ENCODE measurements at regions not wholly inside any gene's neighbourhood (a gene's known extent, or its start where the extent isn't known, plus 50 kb on each side); places are given as distances from the start of the nearest gene placed in this dataset.

DNA sequence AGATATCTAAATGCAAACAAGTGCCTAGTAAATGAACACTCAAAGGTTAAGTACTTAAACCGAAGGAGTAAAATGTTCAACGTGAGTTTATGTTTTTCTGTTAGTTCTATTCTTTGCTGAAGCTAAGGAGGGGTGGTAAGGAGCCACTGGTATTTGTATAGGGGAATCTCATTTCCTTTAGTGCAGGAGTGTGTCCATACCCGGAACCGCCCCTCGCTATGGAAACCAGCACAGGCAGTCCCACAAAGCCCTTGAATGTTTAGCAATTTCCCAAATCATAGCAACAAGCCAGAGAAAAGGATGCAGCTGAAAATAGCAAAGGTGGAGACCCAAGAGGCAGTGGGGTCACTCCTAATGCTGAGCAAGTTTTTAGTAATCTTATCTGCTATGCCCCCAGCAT lies 78.8 kb upstream of the STK32A start:
- Histone ChIP-seq H3K9ac (replicated peaks; ENCODE audit: extremely low read depth, insufficient read depth, low read length) (no peak overlapping the region), H3K79me2 (ENCODE audit: control insufficient read depth, insufficient read depth, low read length) (no peaks in the 10 kb centered on the region), H3K4me2 (ENCODE audit: insufficient read depth, low read length) (no peak overlapping the region), H3K9me3 (replicated peaks; ENCODE audit: control insufficient read depth, insufficient read depth, low read length) (no peaks in the 10 kb centered on the region), H3K27ac (ENCODE audit: insufficient read depth, low read depth, low read length) (no peak overlapping the region), H3K27me3 (ENCODE audit: control insufficient read depth in 2 of 2, insufficient read depth in 2 of 2, low read length in 2 of 2) (no peaks in the 10 kb centered on the region), H3K4me1 (ENCODE audit: control insufficient read depth, extremely low read depth, insufficient read depth, low read length) (no peaks in the 10 kb centered on the region), H3K9me1 (replicated peaks; ENCODE audit: control insufficient read depth, extremely low read depth, insufficient read depth, low read length) (no peaks in the 10 kb centered on the region), H3K36me3 (ENCODE audit: control insufficient read depth in 2 of 2, extremely low read depth in 1 of 2, insufficient read depth in 2 of 2, low read length in 2 of 2) (no peaks in the 10 kb centered on the region), H2AFZ (ENCODE audit: low read depth, low read length) (no peak overlapping the region), H3K4me3 (replicated peaks in 1 of 3; ENCODE audit: insufficient read depth in 1 of 3, low read depth in 1 of 3, low read length in 3 of 3) (no peak overlapping the region), H4K20me1 (replicated peaks; ENCODE audit: control insufficient read depth, extremely low read depth, insufficient read depth, low read length) (no peaks in the 10 kb centered on the region)
- intact Hi-C loops (cut with micrococcal nuclease), result no loop called here
- DNase-seq (ENCODE audit: low read depth, low spot score) (no peak), FAIRE-seq (no peak)
- no TSS peak for BruUV-seq (replicated peaks)
- POLR2A ChIA-PET, result no interaction called here
- TF ChIP-seq FOS (IDR thresholded peaks at IDR 0.05; ENCODE audit: borderline replicate concordance, insufficient read depth, low read length) (no peak), POLR2AphosphoS5 (IDR thresholded peaks at IDR 0.05; ENCODE audit: insufficient read depth, low read depth, low read length) (no peak), POLR2A (IDR thresholded peaks at IDR 0.05; ENCODE audit: low read depth, low read length) (no peak), JUN (IDR thresholded peaks at IDR 0.05; ENCODE audit: borderline replicate concordance, insufficient read depth, insufficient read length, low read depth) (no peak), MYC (IDR thresholded peaks at IDR 0.05; ENCODE audit: low read depth, low read length) (no peak), EZH2 (IDR thresholded peaks at IDR 0.05; ENCODE audit: borderline replicate concordance, low read depth, low read length, severe bottlenecking) (no peak), GATA2 (IDR thresholded peaks at IDR 0.05; ENCODE audit: insufficient read depth, insufficient read length, low read depth, low read length) (no peak)
- TF ChIP-seq, protein P1, sequence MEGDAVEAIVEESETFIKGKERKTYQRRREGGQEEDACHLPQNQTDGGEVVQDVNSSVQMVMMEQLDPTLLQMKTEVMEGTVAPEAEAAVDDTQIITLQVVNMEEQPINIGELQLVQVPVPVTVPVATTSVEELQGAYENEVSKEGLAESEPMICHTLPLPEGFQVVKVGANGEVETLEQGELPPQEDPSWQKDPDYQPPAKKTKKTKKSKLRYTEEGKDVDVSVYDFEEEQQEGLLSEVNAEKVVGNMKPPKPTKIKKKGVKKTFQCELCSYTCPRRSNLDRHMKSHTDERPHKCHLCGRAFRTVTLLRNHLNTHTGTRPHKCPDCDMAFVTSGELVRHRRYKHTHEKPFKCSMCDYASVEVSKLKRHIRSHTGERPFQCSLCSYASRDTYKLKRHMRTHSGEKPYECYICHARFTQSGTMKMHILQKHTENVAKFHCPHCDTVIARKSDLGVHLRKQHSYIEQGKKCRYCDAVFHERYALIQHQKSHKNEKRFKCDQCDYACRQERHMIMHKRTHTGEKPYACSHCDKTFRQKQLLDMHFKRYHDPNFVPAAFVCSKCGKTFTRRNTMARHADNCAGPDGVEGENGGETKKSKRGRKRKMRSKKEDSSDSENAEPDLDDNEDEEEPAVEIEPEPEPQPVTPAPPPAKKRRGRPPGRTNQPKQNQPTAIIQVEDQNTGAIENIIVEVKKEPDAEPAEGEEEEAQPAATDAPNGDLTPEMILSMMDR (IDR thresholded peaks at IDR 0.05; ENCODE audit: extremely low read depth in 1 of 2, insufficient read depth in 1 of 2, low read depth in 1 of 2, low read length in 2 of 2), result no peak
- TF ChIP-seq, protein P2, sequence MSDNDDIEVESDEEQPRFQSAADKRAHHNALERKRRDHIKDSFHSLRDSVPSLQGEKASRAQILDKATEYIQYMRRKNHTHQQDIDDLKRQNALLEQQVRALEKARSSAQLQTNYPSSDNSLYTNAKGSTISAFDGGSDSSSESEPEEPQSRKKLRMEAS (IDR thresholded peaks at IDR 0.05; ENCODE audit: insufficient read depth, insufficient read length), result no peak
- dilution Hi-C loops (cut with MboI; ENCODE audit: extremely low pct_ligation_motif_present, low sequenced_read_pairs), result no loop called here
- CTCF ChIA-PET, result interaction anchor here (2.1 kb wide), 1 partner anchor 33 kb away, joined by 7 read pairs; no protein-coding TSS in a partner anchor

Data from endothelial cell of umbilical vein (primary cell).